ENCODE measurements at regions not wholly inside any gene's neighbourhood (a gene's known extent, or its start where the extent isn't known, plus 50 kb on each side); places are given as distances from the start of the nearest gene placed in this dataset.

GRCh38 chr2:185306119-185306518 is 432.5 kb upstream of the FSIP2 start:
- Histone ChIP-seq H3K36me3 (replicated peaks) (no peaks in the 10 kb centered on the region), H3K27me3 (ENCODE audit: low read depth) (no peaks in the 10 kb centered on the region), H3K4me1 (no peaks in the 10 kb centered on the region), H3K9me3 (no peaks in the 10 kb centered on the region), H3K4me3 (no peak overlapping the region)
- in situ Hi-C loops (cut with MboI; ENCODE audit: low sequenced_read_pairs) = no loop called here
- no peak for DNase-seq (ENCODE audit: low spot score in 2 of 2)

- H3K4me1 ChIP-seq = peaks cover 20% of the 10 kb centered on the region
- DNase-seq (ENCODE audit: low spot score in 2 of 2) = no peak
Measured at GRCh38 chr2:185316383-185316782, 422.2 kb upstream of the FSIP2 start.

GRCh38 chr2:185318271-185318724 is 420.3 kb upstream of the FSIP2 start:
- DNase-seq (ENCODE audit: low spot score in 2 of 2) = peak in 1 of 2 experiments; percentile 80
- in situ Hi-C loops (cut with MboI; ENCODE audit: low sequenced_read_pairs) = no loop called here
- peaks cover 20% of the 10 kb centered on the region for H3K4me1 ChIP-seq

More at GRCh38 chr2:185316383-185316782, 422.2 kb upstream of the FSIP2 start:
- no peaks in the 10 kb centered on the region for H3K36me3 ChIP-seq (replicated peaks)
- in situ Hi-C loops (cut with MboI; ENCODE audit: low sequenced_read_pairs) = no loop called here
- H3K9me3 ChIP-seq = no peaks in the 10 kb centered on the region
- no peaks in the 10 kb centered on the region for H3K27me3 ChIP-seq (ENCODE audit: low read depth)
- H3K4me3 ChIP-seq = no peak overlapping the region

GRCh38 chr2:185335879-185336278 is 402.7 kb upstream of the FSIP2 start:
- H3K27me3 ChIP-seq (ENCODE audit: low read depth) = no peaks in the 10 kb centered on the region
- no peaks in the 10 kb centered on the region; the same call in 1 of the 2 replicates for H3K9me3 ChIP-seq
- no peaks in the 10 kb centered on the region; the same call in 1 of the 2 replicates for H3K36me3 ChIP-seq (replicated peaks)
- no peaks in the 10 kb centered on the region for H3K4me1 ChIP-seq
- H3K4me3 ChIP-seq = no peak overlapping the region
- in situ Hi-C loops (cut with MboI; ENCODE audit: low sequenced_read_pairs) = no loop called here
- DNase-seq (ENCODE audit: low spot score in 2 of 2) = no peak

More at GRCh38 chr2:185318271-185318724, 420.3 kb upstream of the FSIP2 start:
- no peak overlapping the region for H3K4me3 ChIP-seq
- no peaks in the 10 kb centered on the region for H3K36me3 ChIP-seq (replicated peaks)
- no peaks in the 10 kb centered on the region for H3K9me3 ChIP-seq
- no peaks in the 10 kb centered on the region for H3K27me3 ChIP-seq (ENCODE audit: low read depth)

- no peaks in the 10 kb centered on the region; the same call in 1 of the 2 replicates for H3K36me3 ChIP-seq (replicated peaks)
- H3K4me1 ChIP-seq = no peaks in the 10 kb centered on the region
- DNase-seq (ENCODE audit: low spot score in 2 of 2) = no peak
- H3K27me3 ChIP-seq (ENCODE audit: low read depth) = no peaks in the 10 kb centered on the region
- in situ Hi-C loops (cut with MboI; ENCODE audit: low sequenced_read_pairs) = no loop called here
- H3K4me3 ChIP-seq = no peak overlapping the region
- no peaks in the 10 kb centered on the region; the same call in 1 of the 2 replicates for H3K9me3 ChIP-seq
Measured at GRCh38 chr2:185337033-185337432, 401.6 kb upstream of the FSIP2 start.

GRCh38 chr2:185338104-185338503 is 400.5 kb upstream of the FSIP2 start:
- no peaks in the 10 kb centered on the region for H3K27me3 ChIP-seq (ENCODE audit: low read depth)
- in situ Hi-C loops (cut with MboI; ENCODE audit: low sequenced_read_pairs) = no loop called here
- no peak overlapping the region for H3K4me3 ChIP-seq
- H3K36me3 ChIP-seq (replicated peaks) = no peaks in the 10 kb centered on the region; the same call in 1 of the 2 replicates
- H3K9me3 ChIP-seq = no peaks in the 10 kb centered on the region; the same call in 1 of the 2 replicates
- no peak for DNase-seq (ENCODE audit: low spot score in 2 of 2)
- no peaks in the 10 kb centered on the region for H3K4me1 ChIP-seq

- H3K4me1 ChIP-seq = no peaks in the 10 kb centered on the region
- in situ Hi-C loops (cut with MboI; ENCODE audit: low sequenced_read_pairs) = no loop called here
- no peaks in the 10 kb centered on the region for H3K36me3 ChIP-seq (replicated peaks)
- no peaks in the 10 kb centered on the region for H3K27me3 ChIP-seq (ENCODE audit: low read depth)
- H3K4me3 ChIP-seq = no peak overlapping the region
- DNase-seq (ENCODE audit: low spot score in 2 of 2) = no peak
- no peaks in the 10 kb centered on the region for H3K9me3 ChIP-seq
Measured at GRCh38 chr2:185347445-185347844, 391.2 kb upstream of the FSIP2 start.

- Histone ChIP-seq H3K9me3 (no peaks in the 10 kb centered on the region), H3K4me1 (no peaks in the 10 kb centered on the region), H3K27me3 (ENCODE audit: low read depth) (no peaks in the 10 kb centered on the region), H3K4me3 (no peak overlapping the region), H3K36me3 (replicated peaks) (no peaks in the 10 kb centered on the region)
- in situ Hi-C loops (cut with MboI; ENCODE audit: low sequenced_read_pairs) = no loop called here
- no peak for DNase-seq (ENCODE audit: low spot score in 2 of 2)
Measured at GRCh38 chr2:185360776-185361175, 377.8 kb upstream of the FSIP2 start.

- no peak for DNase-seq (ENCODE audit: low spot score in 2 of 2)
- H3K27me3 ChIP-seq (ENCODE audit: low read depth) = no peaks in the 10 kb centered on the region
- no peaks in the 10 kb centered on the region; the same call in 1 of the 2 replicates for H3K4me1 ChIP-seq
- in situ Hi-C loops (cut with MboI; ENCODE audit: low sequenced_read_pairs) = no loop called here
- H3K9me3 ChIP-seq = no peaks in the 10 kb centered on the region
- H3K36me3 ChIP-seq (replicated peaks) = no peaks in the 10 kb centered on the region
- H3K4me3 ChIP-seq = no peak overlapping the region
Measured at GRCh38 chr2:185372188-185372587, 366.4 kb upstream of the FSIP2 start.

GRCh38 chr2:185373229-185373628 is 365.4 kb upstream of the FSIP2 start:
- no peak for DNase-seq (ENCODE audit: low spot score in 2 of 2)
- no peaks in the 10 kb centered on the region for H3K27me3 ChIP-seq (ENCODE audit: low read depth)
- no peaks in the 10 kb centered on the region for H3K9me3 ChIP-seq
- no peaks in the 10 kb centered on the region; the same call in 1 of the 2 replicates for H3K4me1 ChIP-seq
- in situ Hi-C loops (cut with MboI; ENCODE audit: low sequenced_read_pairs) = no loop called here
- H3K4me3 ChIP-seq = no peak overlapping the region
- H3K36me3 ChIP-seq (replicated peaks) = no peaks in the 10 kb centered on the region

GRCh38 chr2:185374878-185375277 is 363.7 kb upstream of the FSIP2 start:
- in situ Hi-C loops (cut with MboI; ENCODE audit: low sequenced_read_pairs) = no loop called here
- DNase-seq (ENCODE audit: low spot score in 2 of 2) = no peak
- Histone ChIP-seq H3K4me3 (no peak overlapping the region), H3K4me1 (peaks cover 6% of the 10 kb centered on the region), H3K27me3 (ENCODE audit: low read depth) (no peaks in the 10 kb centered on the region), H3K36me3 (replicated peaks) (no peaks in the 10 kb centered on the region), H3K9me3 (no peaks in the 10 kb centered on the region)

- Histone ChIP-seq H3K36me3 (replicated peaks) (no peaks in the 10 kb centered on the region), H3K4me3 (no peak overlapping the region), H3K4me1 (peaks cover 15% of the 10 kb centered on the region), H3K27me3 (ENCODE audit: low read depth) (no peaks in the 10 kb centered on the region), H3K9me3 (no peaks in the 10 kb centered on the region)
- no peak for DNase-seq (ENCODE audit: low spot score in 2 of 2)
- in situ Hi-C loops (cut with MboI; ENCODE audit: low sequenced_read_pairs) = no loop called here
Measured at GRCh38 chr2:185375731-185376130, 362.9 kb upstream of the FSIP2 start.

GRCh38 chr2:185381631-185382030 is 357.0 kb upstream of the FSIP2 start:
- Histone ChIP-seq H3K27me3 (ENCODE audit: low read depth) (no peaks in the 10 kb centered on the region), H3K36me3 (replicated peaks) (no peaks in the 10 kb centered on the region), H3K4me1 (peaks cover 25% of the 10 kb centered on the region), H3K4me3 (no peak overlapping the region), H3K9me3 (no peaks in the 10 kb centered on the region)
- in situ Hi-C loops (cut with MboI; ENCODE audit: low sequenced_read_pairs) = no loop called here
- DNase-seq (ENCODE audit: low spot score in 2 of 2) = peak in 1 of 2 experiments; percentile 66

- no peak overlapping the region for H3K4me3 ChIP-seq
- no peak for DNase-seq (ENCODE audit: low spot score in 2 of 2)
- H3K36me3 ChIP-seq (replicated peaks) = no peaks in the 10 kb centered on the region
- in situ Hi-C loops (cut with MboI; ENCODE audit: low sequenced_read_pairs) = no loop called here
- H3K4me1 ChIP-seq = peaks cover 18% of the 10 kb centered on the region
- H3K9me3 ChIP-seq = no peaks in the 10 kb centered on the region
- no peaks in the 10 kb centered on the region for H3K27me3 ChIP-seq (ENCODE audit: low read depth)
Measured at GRCh38 chr2:185384822-185385560, 353.6 kb upstream of the FSIP2 start.
